DMS153 treated with DMSO at 0.1 percent for 48 hours (cell line): ENCODE measurements at regions not wholly inside any gene's neighbourhood (a gene's known extent, or its start where the extent isn't known, plus 50 kb on each side); places are given as distances from the start of the nearest gene placed in this dataset.

Experiments used
- DNase-seq: peaks from one replicate; lab custom pipeline; 2025; ENCODE audit not compliant: unreplicated experiment; lab: John Stamatoyannopoulos, UW

GRCh38 chr6:126804332-126805064 lies 314.0 kb upstream of the RSPO3 start:
- DNase-seq, result peak; percentile 45

- no peak for DNase-seq
Measured at GRCh38 chr6:126805861-126806260, 312.6 kb upstream of the RSPO3 start.

GRCh38 chr6:126807876-126808275 lies 310.6 kb upstream of the RSPO3 start:
- no peak for DNase-seq

GRCh38 chr6:126811321-126811720 lies 307.1 kb upstream of the RSPO3 start:
- no peak for DNase-seq

GRCh38 chr6:126812010-126812409 lies 306.5 kb upstream of the RSPO3 start:
- DNase-seq, result no peak

GRCh38 chr6:126812651-126813050 lies 305.8 kb upstream of the RSPO3 start:
- no peak for DNase-seq

GRCh38 chr6:126820634-126821033 lies 297.8 kb upstream of the RSPO3 start:
- no peak for DNase-seq

GRCh38 chr6:126821706-126822105 lies 296.8 kb upstream of the RSPO3 start:
- DNase-seq, result no peak

- no peak for DNase-seq
Measured at GRCh38 chr6:126824226-126824625, 294.2 kb upstream of the RSPO3 start.

GRCh38 chr6:126824815-126825214 lies 293.7 kb upstream of the RSPO3 start:
- DNase-seq, result no peak

GRCh38 chr6:126826166-126826714 lies 292.2 kb upstream of the RSPO3 start:
- no peak for DNase-seq

- DNase-seq, result no peak
Measured at GRCh38 chr6:126831461-126831860, 287.0 kb upstream of the RSPO3 start.

- DNase-seq, result no peak
Measured at GRCh38 chr6:126842769-126843168, 275.7 kb upstream of the RSPO3 start.

- no peak for DNase-seq
Measured at GRCh38 chr6:126848119-126848518, 270.4 kb upstream of the RSPO3 start.

GRCh38 chr6:126867641-126868040 lies 250.8 kb upstream of the RSPO3 start:
- DNase-seq, result no peak

GRCh38 chr6:126873351-126873750 lies 245.1 kb upstream of the RSPO3 start:
- DNase-seq, result no peak

- DNase-seq, result no peak
Measured at GRCh38 chr6:126873791-126874190, 244.7 kb upstream of the RSPO3 start.

- DNase-seq, result no peak
Measured at GRCh38 chr6:126876446-126876845, 242.0 kb upstream of the RSPO3 start.

- DNase-seq, result no peak
Measured at GRCh38 chr6:126880964-126881363, 237.5 kb upstream of the RSPO3 start.

- no peak for DNase-seq
Measured at GRCh38 chr6:126886106-126886505, 232.4 kb upstream of the RSPO3 start.

GRCh38 chr6:126888727-126889725 lies 229.4 kb upstream of the RSPO3 start:
- no peak for DNase-seq

- DNase-seq, result no peak
Measured at GRCh38 chr6:126890055-126890454, 228.4 kb upstream of the RSPO3 start.
